MCF 10A (cell line): ENCODE measurements at regions not wholly inside any gene's neighbourhood (a gene's known extent, or its start where the extent isn't known, plus 50 kb on each side); places are given as distances from the start of the nearest gene placed in this dataset.

Experiments used
- BruUV-seq: library from RNA; stranded (reverse); fragments of 400-500 nt; replicated peaks from 2 replicates; lab custom pipeline; 2021; lab: Mats Ljungman, UMichigan
- CTCF ChIA-PET: fragments of 300-600 bp; sonication (Branson Sonifier 250); formaldehyde crosslinking; extraction: SDS; loops from one replicate; lab custom pipeline; 2021; ENCODE audit warnings: antibody characterized with exemption, inconsistent platforms; lab: Yijun Ruan, JAX
- POLR2A ChIA-PET: fragments of 300-600, 350-650 bp; sonication (Branson Sonifier 250); formaldehyde crosslinking; extraction: SDS; loops from one replicate; lab custom pipeline; 2020; ENCODE audit warnings: antibody characterized with exemption, inconsistent platforms; lab: Yijun Ruan, JAX
- DNase-seq: peaks from one replicate; pipeline ENCODE4 v3.0.0-alpha.2; 2018; ENCODE audit not compliant: unreplicated experiment
- H3K27ac Mint-ChIP-seq: one replicate; pipeline ENCODE4 v1.8.0; 2022; ENCODE audit warnings: mild to moderate bottlenecking, low read depth, mixed read lengths; ENCODE audit not compliant: unreplicated experiment
- H3K27me3 Mint-ChIP-seq: one replicate; pipeline ENCODE4 v1.8.0; 2022; ENCODE audit warnings: mixed read lengths; ENCODE audit not compliant: insufficient read depth, unreplicated experiment
- H3K36me3 Mint-ChIP-seq: one replicate; pipeline ENCODE4 v1.8.0; 2022; ENCODE audit warnings: mild to moderate bottlenecking, moderate library complexity, mixed read lengths; ENCODE audit not compliant: insufficient read depth, unreplicated experiment
- H3K4me1 Mint-ChIP-seq: one replicate; pipeline ENCODE4 v1.8.0; 2022; ENCODE audit warnings: mixed read lengths; ENCODE audit not compliant: insufficient read depth, unreplicated experiment
- H3K4me3 Mint-ChIP-seq: one replicate; pipeline ENCODE4 v1.8.0; 2022; ENCODE audit warnings: mild to moderate bottlenecking, moderate library complexity, mixed read lengths; ENCODE audit not compliant: unreplicated experiment
- H3K9me3 Mint-ChIP-seq: one replicate; pipeline ENCODE4 v1.8.0; 2022; ENCODE audit warnings: mixed read lengths; ENCODE audit not compliant: unreplicated experiment
- CTCF ChIP-seq: fragments of 200-600 bp; IDR thresholded peaks from one replicate; pipeline ENCODE4 v1.8.0; 2022; ENCODE audit warnings: antibody characterized with exemption, mild to moderate bottlenecking; ENCODE audit not compliant: unreplicated experiment
- intact Hi-C: fragments of 100-400 bp; cut with micrococcal nuclease; formaldehyde crosslinking; loops from 2 replicates; pipeline ENCODE4 v1.14.1; 2022

GRCh38 chr15:88748081-88748480 lies 55.2 kb upstream of the ACAN start:
- Mint-ChIP-seq H3K27me3 (peaks cover 25% of the 10 kb centered on the region), H3K9me3 (no peaks in the 10 kb centered on the region), H3K27ac (no peak overlapping the region), H3K4me3 (no peak overlapping the region), H3K36me3 (no peaks in the 10 kb centered on the region), H3K4me1 (peaks cover 16% of the 10 kb centered on the region)
- intact Hi-C loops = no loop called here
- POLR2A ChIA-PET = no interaction called here
- TF ChIP-seq CTCF = no peak
- BruUV-seq = no TSS peak
- CTCF ChIA-PET = interaction anchor here (0.7 kb wide), 1 partner anchor 297 kb away, joined by 3 read pairs; no protein-coding TSS in a partner anchor
- DNase-seq = no peak

GRCh38 chr15:88748651-88749050 lies 54.6 kb upstream of the ACAN start:
- CTCF ChIA-PET = no interaction called here
- no peak for DNase-seq
- Mint-ChIP-seq H3K36me3 (no peaks in the 10 kb centered on the region), H3K9me3 (no peaks in the 10 kb centered on the region), H3K27ac (no peak overlapping the region), H3K4me3 (no peak overlapping the region), H3K27me3 (peaks cover 20% of the 10 kb centered on the region), H3K4me1 (peaks cover 16% of the 10 kb centered on the region)
- intact Hi-C loops = no loop called here
- BruUV-seq = no TSS peak
- POLR2A ChIA-PET = no interaction called here
- TF ChIP-seq CTCF = no peak

GRCh38 chr15:88749699-88750098 lies 53.5 kb upstream of the ACAN start:
- Mint-ChIP-seq H3K27me3 (peaks cover 17% of the 10 kb centered on the region), H3K9me3 (no peaks in the 10 kb centered on the region), H3K4me3 (no peak overlapping the region), H3K36me3 (no peaks in the 10 kb centered on the region), H3K27ac (no peak overlapping the region), H3K4me1 (peaks cover 14% of the 10 kb centered on the region)
- no peak for TF ChIP-seq CTCF
- ChIA-PET CTCF (no interaction called here), POLR2A (no interaction called here)
- intact Hi-C loops = no loop called here
- no TSS peak for BruUV-seq
- no peak for DNase-seq

GRCh38 chr15:88752501-88752900 lies 50.7 kb upstream of the ACAN start:
- POLR2A ChIA-PET = no interaction called here

More at GRCh38 chr15:88752501-88752900, 50.7 kb upstream of the ACAN start:
- CTCF ChIA-PET = interaction anchor here (0.9 kb wide), 1 partner anchor 94 kb away, joined by 3 read pairs; no protein-coding TSS in a partner anchor
- H3K36me3 Mint-ChIP-seq = no peaks in the 10 kb centered on the region
- BruUV-seq = no TSS peak
- no peak overlapping the region for H3K4me3 Mint-ChIP-seq
- H3K4me1 Mint-ChIP-seq = no peaks in the 10 kb centered on the region
- peaks cover 17% of the 10 kb centered on the region for H3K27me3 Mint-ChIP-seq
- TF ChIP-seq CTCF = no peak
- no peaks in the 10 kb centered on the region for H3K9me3 Mint-ChIP-seq
- no peak overlapping the region for H3K27ac Mint-ChIP-seq
- no peak for DNase-seq
- intact Hi-C loops = no loop called here
